Spleen (tissue), 7 donors: ENCODE measurements at regions not wholly inside any gene's neighbourhood (a gene's known extent, or its start where the extent isn't known, plus 50 kb on each side); places are given as distances from the start of the nearest gene placed in this dataset.

Experiments
- CTCF ChIP-seq, 11 experiments: fragments of 200-600 bp in 7 of 11; fragments of 450-650 bp in 4 of 11; sonication (generic) in 4 of 11; IDR thresholded peaks in 8 of 11; conservative IDR thresholded peaks in 3 of 11; 1 replicate in 7 of 11; 2 replicates in 4 of 11; pipeline versions ENCODE4 v1.4.0 to v1.8.0; 2016 to 2021; ENCODE audit warnings: antibody characterized with exemption in 11 of 11, inconsistent platforms in 4 of 11, mild to moderate bottlenecking in 1 of 11
- POLR2AphosphoS5 ChIP-seq, 3 donors: sonication (generic); formaldehyde crosslinking; IDR thresholded peaks; one replicate each; pipeline ENCODE4 v1.5.1; 2017; ENCODE audit warnings: antibody characterized with exemption in 3 of 3
- donor health status: DM: no; HTN: no; CAD: no; lungs with moderate emphysema.
- donor health status: DM: no; HTN: no; CAD: no.
- donor health status: DM: no; HTN: no; CAD: no.

GRCh38 chr7:67841896-67842295, 845.3 kb downstream of the TYW1 start:
- TF ChIP-seq CTCF (IDR thresholded peaks at IDR 0.05 in 8 of 11, conservative IDR thresholded peaks at IDR 0.05 in 3 of 11) = no peak
- TF ChIP-seq POLR2AphosphoS5 (IDR thresholded peaks at IDR 0.05) = no peak
